K562 (cell line): ENCODE measurements at regions not wholly inside any gene's neighbourhood (a gene's known extent, or its start where the extent isn't known, plus 50 kb on each side); places are given as distances from the start of the nearest gene placed in this dataset.

Experiments
- BDP1 ChIP-seq: IDR thresholded peaks from 3 replicates; pipeline ENCODE4 v1.6.1; 2011; ENCODE audit not compliant: insufficient read length, insufficient read depth
- BRCA1 ChIP-seq, 2 experiments: fragments of 450-650 bp in 1 of 2; sonication (generic) in 1 of 2; formaldehyde crosslinking in 1 of 2; IDR thresholded peaks; 2 replicates each; pipeline versions ENCODE4 v1.5.0 to v1.6.1; 2017 to 2020; ENCODE audit warnings: mild to moderate bottlenecking in 1 of 2, missing genetic modification reagents in 1 of 2
- FOXA3 ChIP-seq, 2 experiments: fragments of 450-650 bp in 1 of 2; sonication (generic) in 1 of 2; formaldehyde crosslinking; IDR thresholded peaks in 1 of 2; conservative IDR thresholded peaks in 1 of 2; 2 replicates each; pipeline versions ENCODE4 v1.4.0 to v1.8.0; 2020 to 2022; ENCODE audit warnings: mild to moderate bottlenecking in 2 of 2, missing genetic modification reagents in 1 of 2
- HBP1 ChIP-seq: fragments of 450-650 bp; formaldehyde crosslinking; IDR thresholded peaks from 2 replicates; pipeline ENCODE4 v1.4.0; 2022; ENCODE audit warnings: missing genetic modification characterization
- MTF1 ChIP-seq: fragments of 250-450 bp; sonication (Bioruptor Pico); IDR thresholded peaks from 2 replicates; pipeline ENCODE4 v1.9.0; 2021; ENCODE audit warnings: moderate library complexity, mild to moderate bottlenecking, inconsistent platforms, borderline replicate concordance
- TFAP4 ChIP-seq: sonication (generic); formaldehyde crosslinking; IDR thresholded peaks from 2 replicates; pipeline ENCODE4 v1.8.0; 2022; ENCODE audit warnings: missing genetic modification reagents, mild to moderate bottlenecking, moderate library complexity, borderline replicate concordance
- TF ChIP-seq, protein P1 (sequence below): sonication (generic); formaldehyde crosslinking; IDR thresholded peaks from 2 replicates; pipeline ENCODE4 v1.8.0; 2022; ENCODE audit warnings: missing genetic modification reagents, mild to moderate bottlenecking, borderline replicate concordance

DNA sequence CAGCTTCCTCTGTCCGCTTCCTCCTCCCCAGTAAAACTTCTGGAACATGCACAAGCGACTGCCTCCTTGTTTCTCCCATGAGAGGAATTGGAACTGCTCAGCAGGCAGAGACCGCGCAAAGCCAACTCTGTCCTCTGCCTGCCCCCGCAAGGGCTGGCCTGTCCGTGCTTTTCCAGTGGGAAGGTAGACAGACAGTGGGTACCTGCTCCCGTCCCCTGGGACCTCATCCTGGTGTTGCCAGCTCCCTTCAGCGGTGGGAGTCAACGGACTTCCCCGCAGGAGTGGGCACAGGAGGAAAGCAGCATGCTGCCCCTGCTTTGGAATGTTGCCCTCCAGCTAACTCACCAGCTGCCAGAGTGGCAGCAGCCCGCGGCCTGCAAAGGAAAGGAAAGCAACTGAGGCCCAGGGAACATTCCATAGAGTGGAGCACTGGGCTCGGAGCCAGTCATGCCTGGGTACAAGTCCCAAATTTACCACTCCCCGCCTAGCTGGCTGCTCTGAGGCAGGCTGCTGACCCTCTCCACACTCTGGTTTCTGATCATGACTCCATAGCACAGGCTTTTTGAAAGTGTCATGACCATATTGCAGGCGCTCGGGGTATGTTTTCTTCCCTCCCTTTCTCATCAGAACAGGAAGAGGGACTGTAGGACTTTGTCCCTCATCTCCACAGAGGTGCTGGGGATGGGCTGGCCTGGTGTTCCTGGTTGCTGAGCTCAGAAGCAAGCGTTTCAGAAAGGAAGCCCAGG is 89.2 kb upstream of the CLMN start (continued):
- TF ChIP-seq BDP1 (no peak), HBP1 (CRISPR knock-in tag) (no peak), TFAP4 (no peak), MTF1 (CRISPR knock-in tag) (no peak), BRCA1 (IDR thresholded peaks at IDR 0.05) (no peak), BRCA1 (CRISPR knock-in tag; IDR thresholded peaks at IDR 0.05) (no peak), FOXA3 (CRISPR knock-in tag; conservative IDR thresholded peaks at IDR 0.05 in 1 of 2, IDR thresholded peaks at IDR 0.05 in 1 of 2) (no peak)
- TF ChIP-seq, protein P1, sequence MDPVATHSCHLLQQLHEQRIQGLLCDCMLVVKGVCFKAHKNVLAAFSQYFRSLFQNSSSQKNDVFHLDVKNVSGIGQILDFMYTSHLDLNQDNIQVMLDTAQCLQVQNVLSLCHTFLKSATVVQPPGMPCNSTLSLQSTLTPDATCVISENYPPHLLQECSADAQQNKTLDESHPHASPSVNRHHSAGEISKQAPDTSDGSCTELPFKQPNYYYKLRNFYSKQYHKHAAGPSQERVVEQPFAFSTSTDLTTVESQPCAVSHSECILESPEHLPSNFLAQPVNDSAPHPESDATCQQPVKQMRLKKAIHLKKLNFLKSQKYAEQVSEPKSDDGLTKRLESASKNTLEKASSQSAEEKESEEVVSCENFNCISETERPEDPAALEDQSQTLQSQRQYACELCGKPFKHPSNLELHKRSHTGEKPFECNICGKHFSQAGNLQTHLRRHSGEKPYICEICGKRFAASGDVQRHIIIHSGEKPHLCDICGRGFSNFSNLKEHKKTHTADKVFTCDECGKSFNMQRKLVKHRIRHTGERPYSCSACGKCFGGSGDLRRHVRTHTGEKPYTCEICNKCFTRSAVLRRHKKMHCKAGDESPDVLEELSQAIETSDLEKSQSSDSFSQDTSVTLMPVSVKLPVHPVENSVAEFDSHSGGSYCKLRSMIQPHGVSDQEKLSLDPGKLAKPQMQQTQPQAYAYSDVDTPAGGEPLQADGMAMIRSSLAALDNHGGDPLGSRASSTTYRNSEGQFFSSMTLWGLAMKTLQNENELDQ (CRISPR knock-in tag), result no peak
- TF ChIP-seq, all 486 proteins: peak for 0
